ENCODE measurements at regions not wholly inside any gene's neighbourhood (a gene's known extent, or its start where the extent isn't known, plus 50 kb on each side); places are given as distances from the start of the nearest gene placed in this dataset.

GRCh38 chr2:238682536-238682935, 165.3 kb upstream of the TWIST2 start:
- DNase-seq = no peak
- H3K4me1 Mint-ChIP-seq = no peaks in the 10 kb centered on the region

GRCh38 chr2:238684362-238685326, 163.2 kb upstream of the TWIST2 start:
- Histone ChIP-seq H3K4me1 (ENCODE audit: control insufficient read depth, insufficient read depth, low read length, poor library complexity, severe bottlenecking) (no peaks in the 10 kb centered on the region), H3K27me3 (ENCODE audit: control insufficient read depth, insufficient read depth, low read length) (peaks cover 6% of the 10 kb centered on the region), H3K36me3 (ENCODE audit: control insufficient read depth, insufficient read depth, low read length) (no peaks in the 10 kb centered on the region), H3K9me3 (ENCODE audit: control insufficient read depth in 2 of 2, low read length in 2 of 2) (no peaks in the 10 kb centered on the region), H3K27ac (ENCODE audit: insufficient read depth, low read length, poor library complexity, severe bottlenecking) (no peak overlapping the region), H3K4me3 (ENCODE audit: low read depth, low read length) (no peak overlapping the region)
- no peak for ATAC-seq (ENCODE audit: low read depth in 2 of 2)
- Mint-ChIP-seq H3K9me3 (peaks cover 0 to 5% (median 0%) of the 10 kb centered on the region in 7 donors), H3K4me3 (no peak overlapping the region), H3K27me3 (peaks cover 4% of the 10 kb centered on the region), H3K27ac (no peak overlapping the region), H3K36me3 (no peaks in the 10 kb centered on the region), H3K4me1 (no peaks in the 10 kb centered on the region)
- no peak for DNase-seq

More at GRCh38 chr2:238682536-238682935, 165.3 kb upstream of the TWIST2 start:
- H3K27ac ChIP-seq (ENCODE audit: insufficient read depth, low read length, poor library complexity, severe bottlenecking) = no peak overlapping the region
- H3K4me3 Mint-ChIP-seq = no peak overlapping the region
- H3K4me3 ChIP-seq (ENCODE audit: low read depth, low read length) = no peak overlapping the region
- H3K27me3 ChIP-seq (ENCODE audit: control insufficient read depth, insufficient read depth, low read length) = peaks cover 6% of the 10 kb centered on the region
- no peak overlapping the region for H3K27ac Mint-ChIP-seq
- H3K4me1 ChIP-seq (ENCODE audit: control insufficient read depth, insufficient read depth, low read length, poor library complexity, severe bottlenecking) = no peaks in the 10 kb centered on the region
- peaks cover 4% of the 10 kb centered on the region for H3K36me3 Mint-ChIP-seq
- no peaks in the 10 kb centered on the region for H3K36me3 ChIP-seq (ENCODE audit: control insufficient read depth, insufficient read depth, low read length)
- H3K9me3 ChIP-seq (ENCODE audit: control insufficient read depth in 2 of 2, low read length in 2 of 2) = peaks cover 0 to under 1% of the 10 kb centered on the region in 2 experiments
- ATAC-seq (ENCODE audit: low read depth in 2 of 2) = no peak
- peaks cover 21% of the 10 kb centered on the region for H3K27me3 Mint-ChIP-seq
- H3K9me3 Mint-ChIP-seq = peaks cover 2 to 11% (median 6%) of the 10 kb centered on the region in 7 donors

- DNase-seq (no peak), ATAC-seq (ENCODE audit: low read depth in 2 of 2) (no peak)
- H3K4me3 ChIP-seq (ENCODE audit: low read depth, low read length) = no peak overlapping the region
- peaks cover 6% of the 10 kb centered on the region for H3K27me3 ChIP-seq (ENCODE audit: control insufficient read depth, insufficient read depth, low read length)
- no peaks in the 10 kb centered on the region for H3K9me3 ChIP-seq (ENCODE audit: control insufficient read depth in 2 of 2, low read length in 2 of 2)
- Mint-ChIP-seq H3K36me3 (no peaks in the 10 kb centered on the region), H3K4me1 (no peaks in the 10 kb centered on the region), H3K27ac (no peak overlapping the region), H3K9me3 (peaks cover 0 to 4% (median 0%) of the 10 kb centered on the region in 7 donors), H3K4me3 (no peak overlapping the region), H3K27me3 (peaks cover 4% of the 10 kb centered on the region)
- H3K36me3 ChIP-seq (ENCODE audit: control insufficient read depth, insufficient read depth, low read length) = no peaks in the 10 kb centered on the region
- H3K27ac ChIP-seq (ENCODE audit: insufficient read depth, low read length, poor library complexity, severe bottlenecking) = no peak overlapping the region
- H3K4me1 ChIP-seq (ENCODE audit: control insufficient read depth, insufficient read depth, low read length, poor library complexity, severe bottlenecking) = no peaks in the 10 kb centered on the region
Observed at GRCh38 chr2:238685327-238685709, 162.6 kb upstream of the TWIST2 start.

- Mint-ChIP-seq H3K4me3 (no peak overlapping the region), H3K36me3 (no peaks in the 10 kb centered on the region), H3K27ac (peak overlapping the region in 1 of 3 donors; percentile 38), H3K27me3 (peaks cover 4% of the 10 kb centered on the region), H3K4me1 (no peaks in the 10 kb centered on the region), H3K9me3 (peaks cover 0 to 4% (median 0%) of the 10 kb centered on the region in 7 donors)
- H3K27ac ChIP-seq (ENCODE audit: insufficient read depth, low read length, poor library complexity, severe bottlenecking) = no peak overlapping the region
- H3K36me3 ChIP-seq (ENCODE audit: control insufficient read depth, insufficient read depth, low read length) = no peaks in the 10 kb centered on the region
- H3K27me3 ChIP-seq (ENCODE audit: control insufficient read depth, insufficient read depth, low read length) = peaks cover 6% of the 10 kb centered on the region
- DNase-seq (no peak), ATAC-seq (ENCODE audit: low read depth in 2 of 2) (no peak)
- no peaks in the 10 kb centered on the region for H3K9me3 ChIP-seq (ENCODE audit: control insufficient read depth in 2 of 2, low read length in 2 of 2)
- H3K4me1 ChIP-seq (ENCODE audit: control insufficient read depth, insufficient read depth, low read length, poor library complexity, severe bottlenecking) = no peaks in the 10 kb centered on the region
- no peak overlapping the region for H3K4me3 ChIP-seq (ENCODE audit: low read depth, low read length)
Observed at GRCh38 chr2:238685713-238686112, 162.2 kb upstream of the TWIST2 start.

GRCh38 chr2:238686223-238686622, 161.7 kb upstream of the TWIST2 start:
- Mint-ChIP-seq H3K36me3 (no peaks in the 10 kb centered on the region), H3K27me3 (peaks cover 4% of the 10 kb centered on the region), H3K9me3 (peaks cover 0 to 4% (median 0%) of the 10 kb centered on the region in 7 donors), H3K4me3 (no peak overlapping the region), H3K27ac (peak overlapping the region in 1 of 3 donors; percentile 38), H3K4me1 (no peaks in the 10 kb centered on the region)
- H3K27ac ChIP-seq (ENCODE audit: insufficient read depth, low read length, poor library complexity, severe bottlenecking) = no peak overlapping the region
- no peaks in the 10 kb centered on the region for H3K4me1 ChIP-seq (ENCODE audit: control insufficient read depth, insufficient read depth, low read length, poor library complexity, severe bottlenecking)
- no peaks in the 10 kb centered on the region for H3K9me3 ChIP-seq (ENCODE audit: control insufficient read depth in 2 of 2, low read length in 2 of 2)
- H3K27me3 ChIP-seq (ENCODE audit: control insufficient read depth, insufficient read depth, low read length) = peaks cover 4% of the 10 kb centered on the region
- H3K4me3 ChIP-seq (ENCODE audit: low read depth, low read length) = no peak overlapping the region
- no peaks in the 10 kb centered on the region for H3K36me3 ChIP-seq (ENCODE audit: control insufficient read depth, insufficient read depth, low read length)
- ATAC-seq (ENCODE audit: low read depth in 2 of 2) = no peak
- DNase-seq = no peak

- Mint-ChIP-seq H3K36me3 (no peaks in the 10 kb centered on the region), H3K4me1 (no peaks in the 10 kb centered on the region), H3K4me3 (no peak overlapping the region), H3K27me3 (peaks cover 4% of the 10 kb centered on the region), H3K9me3 (peaks cover 0 to 4% (median 0%) of the 10 kb centered on the region in 7 donors), H3K27ac (no peak overlapping the region)
- Histone ChIP-seq H3K27me3 (ENCODE audit: control insufficient read depth, insufficient read depth, low read length) (peaks cover 2% of the 10 kb centered on the region), H3K4me1 (ENCODE audit: control insufficient read depth, insufficient read depth, low read length, poor library complexity, severe bottlenecking) (no peaks in the 10 kb centered on the region), H3K36me3 (ENCODE audit: control insufficient read depth, insufficient read depth, low read length) (no peaks in the 10 kb centered on the region), H3K4me3 (ENCODE audit: low read depth, low read length) (no peak overlapping the region), H3K27ac (ENCODE audit: insufficient read depth, low read length, poor library complexity, severe bottlenecking) (no peak overlapping the region), H3K9me3 (ENCODE audit: control insufficient read depth in 2 of 2, low read length in 2 of 2) (no peaks in the 10 kb centered on the region)
- no peak for DNase-seq
- no peak for ATAC-seq (ENCODE audit: low read depth in 2 of 2)
Observed at GRCh38 chr2:238688193-238689153, 159.4 kb upstream of the TWIST2 start.

- no peak overlapping the region for H3K4me3 Mint-ChIP-seq
- peaks cover under 1% of the 10 kb centered on the region for H3K27me3 ChIP-seq (ENCODE audit: control insufficient read depth, insufficient read depth, low read length)
- H3K4me1 ChIP-seq (ENCODE audit: control insufficient read depth, insufficient read depth, low read length, poor library complexity, severe bottlenecking) = no peaks in the 10 kb centered on the region
Observed at GRCh38 chr2:238689331-238689730, 158.6 kb upstream of the TWIST2 start.

More at GRCh38 chr2:238689331-238689730, 158.6 kb upstream of the TWIST2 start:
- Mint-ChIP-seq H3K27ac (no peak overlapping the region), H3K9me3 (peaks cover 0 to 4% (median 0%) of the 10 kb centered on the region in 7 donors), H3K36me3 (no peaks in the 10 kb centered on the region), H3K27me3 (no peaks in the 10 kb centered on the region), H3K4me1 (no peaks in the 10 kb centered on the region)
- no peak overlapping the region for H3K27ac ChIP-seq (ENCODE audit: insufficient read depth, low read length, poor library complexity, severe bottlenecking)
- no peak overlapping the region for H3K4me3 ChIP-seq (ENCODE audit: low read depth, low read length)
- no peak for ATAC-seq (ENCODE audit: low read depth in 2 of 2)
- H3K36me3 ChIP-seq (ENCODE audit: control insufficient read depth, insufficient read depth, low read length) = no peaks in the 10 kb centered on the region
- DNase-seq = no peak
- H3K9me3 ChIP-seq (ENCODE audit: control insufficient read depth in 2 of 2, low read length in 2 of 2) = no peaks in the 10 kb centered on the region
